Liver (tissue), 8 donors: ENCODE measurements at regions not wholly inside any gene's neighbourhood (a gene's known extent, or its start where the extent isn't known, plus 50 kb on each side); places are given as distances from the start of the nearest gene placed in this dataset.

Source experiments
- DNase-seq: peaks from one replicate; pipeline ENCODE4 v3.0.0-alpha.2; 2017; ENCODE audit warnings: low spot score
- H3K27ac ChIP-seq, 2 donors: one replicate each; pipeline ENCODE4 v1.7.0; 2013; ENCODE audit warnings: inconsistent platforms in 2 of 2, low read length in 2 of 2, control low read depth in 1 of 2, low read depth in 1 of 2, mild to moderate bottlenecking in 1 of 2
- H3K27me3 ChIP-seq, 4 donors: one replicate each; pipeline versions ENCODE4 v1.6.1 to v1.7.0; 2013; ENCODE audit warnings: low read length in 3 of 4, inconsistent platforms in 1 of 4, mild to moderate bottlenecking in 1 of 4, moderate library complexity in 1 of 4; ENCODE audit not compliant: control insufficient read depth in 4 of 4, insufficient read depth in 4 of 4
- H3K36me3 ChIP-seq, 4 donors: one replicate each; pipeline versions ENCODE4 v1.6.1 to v1.7.0; 2013; ENCODE audit warnings: low read length in 3 of 4, mild to moderate bottlenecking in 3 of 4, low read depth in 1 of 4, moderate library complexity in 1 of 4; ENCODE audit not compliant: control insufficient read depth in 4 of 4, insufficient read depth in 3 of 4
- H3K4me1 ChIP-seq, 4 donors: one replicate each; pipeline versions ENCODE4 v1.6.1 to v1.7.0; 2013; ENCODE audit warnings: low read length in 3 of 4, mild to moderate bottlenecking in 3 of 4, moderate library complexity in 1 of 4; ENCODE audit not compliant: control insufficient read depth in 4 of 4, insufficient read depth in 4 of 4
- H3K4me3 ChIP-seq, 3 donors: one replicate each; pipeline versions ENCODE4 v1.6.1 to v1.7.0; 2013; ENCODE audit warnings: low read length in 3 of 3, control low read depth in 1 of 3, low read depth in 1 of 3, mild to moderate bottlenecking in 1 of 3
- H3K9ac ChIP-seq, 2 donors: one replicate each; pipeline ENCODE4 v1.7.0; 2013; ENCODE audit warnings: low read length in 2 of 2, mild to moderate bottlenecking in 2 of 2, moderate library complexity in 2 of 2, control low read depth in 1 of 2, low read depth in 1 of 2
- H3K9me3 ChIP-seq, 4 donors: one replicate each; pipeline versions ENCODE4 v1.6.1 to v1.7.0; 2013; ENCODE audit warnings: low read length in 3 of 4; ENCODE audit not compliant: control insufficient read depth in 4 of 4
- ATF3 ChIP-seq: IDR thresholded peaks from 2 replicates; pipeline ENCODE4 v1.6.1; 2016; ENCODE audit warnings: antibody characterized with exemption
- CTCF ChIP-seq: fragments of 150-350 bp; IDR thresholded peaks from 2 replicates; pipeline ENCODE4 v1.5.1; 2017; ENCODE audit warnings: improper control_type of control experiment, low read depth, low read length; ENCODE audit not compliant: missing input control
- EGR1 ChIP-seq, 2 donors: IDR thresholded peaks; 2 replicates each; pipeline ENCODE4 v1.6.1; 2016 to 2018; ENCODE audit warnings: antibody characterized with exemption in 2 of 2, low read depth in 2 of 2
- FOXA1 ChIP-seq: IDR thresholded peaks from 2 replicates; pipeline ENCODE4 v1.6.1; 2016; ENCODE audit warnings: antibody characterized with exemption
- FOXA2 ChIP-seq: IDR thresholded peaks from 2 replicates; pipeline ENCODE4 v1.6.1; 2016; ENCODE audit warnings: antibody characterized with exemption
- GABPA ChIP-seq, 2 donors: IDR thresholded peaks in 1 of 2; conservative IDR thresholded peaks in 1 of 2; 2 replicates each; pipeline ENCODE4 v1.6.1; 2016; ENCODE audit warnings: antibody characterized with exemption in 2 of 2, mild to moderate bottlenecking in 1 of 2, moderate library complexity in 1 of 2
- HNF4A ChIP-seq, 2 donors: conservative IDR thresholded peaks; 2 replicates each; pipeline ENCODE4 v1.6.1; 2016; ENCODE audit warnings: antibody characterized with exemption in 2 of 2, mild to moderate bottlenecking in 2 of 2
- HNF4G ChIP-seq: IDR thresholded peaks from 2 replicates; pipeline ENCODE4 v1.6.1; 2016; ENCODE audit warnings: antibody characterized with exemption
- JUND ChIP-seq, 2 donors: IDR thresholded peaks; 2 replicates each; pipeline ENCODE4 v1.6.1; 2016; ENCODE audit warnings: antibody characterized with exemption in 2 of 2
- NR2F2 ChIP-seq: IDR thresholded peaks from 2 replicates; pipeline ENCODE4 v1.6.1; 2016; ENCODE audit warnings: antibody characterized with exemption
- RAD21 ChIP-seq, 2 donors: IDR thresholded peaks; 2 replicates each; pipeline ENCODE4 v1.6.1; 2016; ENCODE audit warnings: antibody characterized with exemption in 2 of 2, mild to moderate bottlenecking in 2 of 2
- RXRA ChIP-seq, 2 donors: IDR thresholded peaks; 2 replicates each; pipeline ENCODE4 v1.6.1; 2017 to 2018; ENCODE audit warnings: antibody characterized with exemption in 2 of 2, mild to moderate bottlenecking in 1 of 2
- SP1 ChIP-seq: IDR thresholded peaks from 2 replicates; pipeline ENCODE4 v1.6.1; 2018; ENCODE audit warnings: antibody characterized with exemption, mild to moderate bottlenecking
- TAF1 ChIP-seq: conservative IDR thresholded peaks from 2 replicates; pipeline ENCODE4 v1.6.1; 2016; ENCODE audit warnings: antibody characterized with exemption, mild to moderate bottlenecking
- YY1 ChIP-seq: IDR thresholded peaks from 2 replicates; pipeline ENCODE4 v1.6.1; 2016; ENCODE audit warnings: antibody characterized with exemption, mild to moderate bottlenecking
- ZBTB33 ChIP-seq: IDR thresholded peaks from 2 replicates; pipeline ENCODE4 v1.6.1; 2016; ENCODE audit warnings: antibody characterized with exemption
- WGBS: extraction: QIAGEN DNeasy Blood & Tissue Kit; methylation state at CpG from one replicate; pipeline ENCODE4 v1.1.7; 2013; 5-methylcytosine and 5-hydroxymethylcytosine counted together
- TF ChIP-seq, protein P1 (sequence below): IDR thresholded peaks from 2 replicates; pipeline ENCODE4 v1.6.1; 2016; ENCODE audit warnings: antibody characterized with exemption
- TF ChIP-seq, protein P2 (sequence below): IDR thresholded peaks from 2 replicates; pipeline ENCODE4 v1.6.1; 2016; ENCODE audit warnings: antibody characterized with exemption, mild to moderate bottlenecking
- donor health status: healthy.
- donor health status: healthy.
- donor health status: healthy.
- donor health status: healthy.
- donor health status: healthy.

DNA sequence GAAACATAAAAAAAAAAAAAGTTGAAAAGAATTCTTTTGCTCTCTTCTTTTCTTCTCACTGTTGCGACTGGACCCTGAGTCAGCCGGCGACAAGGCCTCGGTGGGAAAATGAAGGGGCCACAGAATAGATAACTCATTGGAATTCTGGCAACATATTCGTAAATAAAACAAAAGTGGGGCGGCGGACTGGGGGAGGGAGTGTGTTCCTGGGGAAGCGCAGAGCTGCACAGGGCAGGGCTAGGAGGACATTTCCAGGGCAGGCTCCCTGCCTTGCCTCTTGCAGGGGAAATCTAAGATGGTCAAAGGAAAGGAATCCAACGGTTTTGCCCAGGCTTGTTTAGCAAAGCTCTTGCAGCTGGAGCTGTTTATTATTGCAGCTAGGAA lies 1042.8 kb upstream of the NR2F2 start (continued):
- no peak for TF ChIP-seq CTCF

- Histone ChIP-seq H3K27ac (no peak overlapping the region), H3K9me3 (no peaks in the 10 kb centered on the region), H3K4me3 (no peak overlapping the region), H3K4me1 (no peaks in the 10 kb centered on the region), H3K27me3 (peaks cover 0 to 4% (median 1%) of the 10 kb centered on the region in 4 donors), H3K36me3 (no peaks in the 10 kb centered on the region), H3K9ac (no peak overlapping the region)
- WGBS = 85% methylated on average over 1 of the region's 1 CpG
- TF ChIP-seq YY1 = no peak
- TF ChIP-seq RXRA (IDR thresholded peaks at IDR 0.05) = no peak
- TF ChIP-seq FOXA2 = no peak
- TF ChIP-seq JUND (IDR thresholded peaks at IDR 0.05) = no peak
- no peak for TF ChIP-seq NR2F2
- no peak for TF ChIP-seq EGR1 (IDR thresholded peaks at IDR 0.05; ENCODE audit: low read depth in 2 of 2)
- TF ChIP-seq HNF4G = no peak
- no peak for TF ChIP-seq SP1
- TF ChIP-seq FOXA1 = no peak
- TF ChIP-seq, protein P1, sequence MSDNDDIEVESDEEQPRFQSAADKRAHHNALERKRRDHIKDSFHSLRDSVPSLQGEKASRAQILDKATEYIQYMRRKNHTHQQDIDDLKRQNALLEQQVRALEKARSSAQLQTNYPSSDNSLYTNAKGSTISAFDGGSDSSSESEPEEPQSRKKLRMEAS = no peak
- no peak for TF ChIP-seq GABPA (IDR thresholded peaks at IDR 0.05 in 1 of 2, conservative IDR thresholded peaks at IDR 0.05 in 1 of 2)
- TF ChIP-seq, protein P2, sequence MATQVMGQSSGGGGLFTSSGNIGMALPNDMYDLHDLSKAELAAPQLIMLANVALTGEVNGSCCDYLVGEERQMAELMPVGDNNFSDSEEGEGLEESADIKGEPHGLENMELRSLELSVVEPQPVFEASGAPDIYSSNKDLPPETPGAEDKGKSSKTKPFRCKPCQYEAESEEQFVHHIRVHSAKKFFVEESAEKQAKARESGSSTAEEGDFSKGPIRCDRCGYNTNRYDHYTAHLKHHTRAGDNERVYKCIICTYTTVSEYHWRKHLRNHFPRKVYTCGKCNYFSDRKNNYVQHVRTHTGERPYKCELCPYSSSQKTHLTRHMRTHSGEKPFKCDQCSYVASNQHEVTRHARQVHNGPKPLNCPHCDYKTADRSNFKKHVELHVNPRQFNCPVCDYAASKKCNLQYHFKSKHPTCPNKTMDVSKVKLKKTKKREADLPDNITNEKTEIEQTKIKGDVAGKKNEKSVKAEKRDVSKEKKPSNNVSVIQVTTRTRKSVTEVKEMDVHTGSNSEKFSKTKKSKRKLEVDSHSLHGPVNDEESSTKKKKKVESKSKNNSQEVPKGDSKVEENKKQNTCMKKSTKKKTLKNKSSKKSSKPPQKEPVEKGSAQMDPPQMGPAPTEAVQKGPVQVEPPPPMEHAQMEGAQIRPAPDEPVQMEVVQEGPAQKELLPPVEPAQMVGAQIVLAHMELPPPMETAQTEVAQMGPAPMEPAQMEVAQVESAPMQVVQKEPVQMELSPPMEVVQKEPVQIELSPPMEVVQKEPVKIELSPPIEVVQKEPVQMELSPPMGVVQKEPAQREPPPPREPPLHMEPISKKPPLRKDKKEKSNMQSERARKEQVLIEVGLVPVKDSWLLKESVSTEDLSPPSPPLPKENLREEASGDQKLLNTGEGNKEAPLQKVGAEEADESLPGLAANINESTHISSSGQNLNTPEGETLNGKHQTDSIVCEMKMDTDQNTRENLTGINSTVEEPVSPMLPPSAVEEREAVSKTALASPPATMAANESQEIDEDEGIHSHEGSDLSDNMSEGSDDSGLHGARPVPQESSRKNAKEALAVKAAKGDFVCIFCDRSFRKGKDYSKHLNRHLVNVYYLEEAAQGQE = no peak
- TF ChIP-seq ZBTB33 = no peak
- no peak for TF ChIP-seq ATF3
- TF ChIP-seq RAD21 (IDR thresholded peaks at IDR 0.05) = no peak
- TF ChIP-seq HNF4A (conservative IDR thresholded peaks at IDR 0.05) = no peak
- TF ChIP-seq CTCF = no peak
- TF ChIP-seq TAF1 = no peak
- DNase-seq = no peak
These were observed 1041.9 kb upstream of the NR2F2 start for GRCh38 chr15:95288626-95289025.
